Prostate gland (tissue), 2 donors: ENCODE measurements at regions not wholly inside any gene's neighbourhood (a gene's known extent, or its start where the extent isn't known, plus 50 kb on each side); places are given as distances from the start of the nearest gene placed in this dataset.

Source experiments
- CTCF ChIP-seq, 4 experiments: fragments of 200-600 bp in 2 of 4; fragments of 450-650 bp in 2 of 4; sonication (generic) in 2 of 4; IDR thresholded peaks; 1 replicate in 3 of 4; 2 replicates in 1 of 4; pipeline ENCODE4 v1.5.1; 2016 to 2019; ENCODE audit warnings: antibody characterized with exemption in 4 of 4, mild to moderate bottlenecking in 2 of 4, moderate library complexity in 2 of 4
- POLR2A ChIP-seq: fragments of 450-650 bp; IDR thresholded peaks from one replicate; pipeline ENCODE4 v1.6.1; 2016; ENCODE audit warnings: antibody characterized with exemption, mild to moderate bottlenecking

- TF ChIP-seq POLR2A (no peak), CTCF (IDR thresholded peaks at IDR 0.05) (no peak)
These were observed 196.2 kb upstream of the PGRMC2 start for GRCh38 chr4:128483816-128484215.
